ENCODE measurements at regions not wholly inside any gene's neighbourhood (a gene's known extent, or its start where the extent isn't known, plus 50 kb on each side); places are given as distances from the start of the nearest gene placed in this dataset.

GRCh38 chr7:94274828-94275227, 119.9 kb upstream of the COL1A2 start:
- no peaks in the 10 kb centered on the region for H3F3A ChIP-seq (ENCODE audit: low read length, unreplicated experiment)
- DNase-seq (no peak), ATAC-seq (no peak)
- no peaks in the 10 kb centered on the region for H3K4me1 ChIP-seq (ENCODE audit: insufficient read depth, low read length)
- H3K79me2 ChIP-seq (ENCODE audit: low read length) = no peaks in the 10 kb centered on the region
- H2AFZ ChIP-seq (ENCODE audit: low read length) = no peak overlapping the region
- no peak overlapping the region for H3K4me2 ChIP-seq (ENCODE audit: low read length)
- no peaks in the 10 kb centered on the region for H4K20me1 ChIP-seq (ENCODE audit: low read length)
- ChIA-PET CTCF (no interaction called here), POLR2A (ENCODE audit: unreplicated experiment) (no interaction called here)
- TF ChIP-seq EZH2 (IDR thresholded peaks at IDR 0.05; ENCODE audit: low read length, unreplicated experiment) = no peak
- no peak for TF ChIP-seq EZH2phosphoT487 (IDR thresholded peaks at IDR 0.05; ENCODE audit: borderline replicate concordance, low read length)
- TF ChIP-seq CTCF (conservative IDR thresholded peaks at IDR 0.05; ENCODE audit: low read depth, low read length) = no peak
- H3K27ac ChIP-seq (ENCODE audit: low read length) = no peak overlapping the region
- H3K27me3 ChIP-seq (ENCODE audit: low read length) = peaks cover 24% of the 10 kb centered on the region; the same call in 1 of the 2 replicates
- no peaks in the 10 kb centered on the region for H3K9me2 ChIP-seq (replicated peaks; ENCODE audit: low read length)
- intact Hi-C loops (cut with micrococcal nuclease) = loop anchor here (5.0 kb wide), 2 partner anchors 168 to 653 kb away; no protein-coding TSS in a partner anchor
- no TSS peak for BruUV-seq (replicated peaks)
- no peak overlapping the region for H3K9ac ChIP-seq (ENCODE audit: low read length)
- H3K4me3 ChIP-seq (ENCODE audit: low read length) = no peak overlapping the region
- H3K36me3 ChIP-seq (ENCODE audit: low read depth, low read length) = no peaks in the 10 kb centered on the region
- no peaks in the 10 kb centered on the region for H3K9me3 ChIP-seq (ENCODE audit: low read length)

GRCh38 chr7:94276027-94276426, 118.7 kb upstream of the COL1A2 start:
- no peak for ATAC-seq
- intact Hi-C loops (cut with micrococcal nuclease) = loop anchor here (1.0 to 5.0 kb wide), 6 partner anchors 169 to 654 kb away; partner anchors contain the start of gene TFPI2

More at GRCh38 chr7:94276027-94276426, 118.7 kb upstream of the COL1A2 start:
- H3K4me3 ChIP-seq (ENCODE audit: low read length) = no peak overlapping the region
- H3K36me3 ChIP-seq (ENCODE audit: low read depth, low read length) = no peaks in the 10 kb centered on the region
- H3K27me3 ChIP-seq (ENCODE audit: low read length) = peaks cover 30% of the 10 kb centered on the region; the same call in 1 of the 2 replicates
- H3K79me2 ChIP-seq (ENCODE audit: low read length) = no peaks in the 10 kb centered on the region
- DNase-seq = no peak
- H3K4me1 ChIP-seq (ENCODE audit: insufficient read depth, low read length) = no peaks in the 10 kb centered on the region
- H3F3A ChIP-seq (ENCODE audit: low read length, unreplicated experiment) = no peaks in the 10 kb centered on the region
- H3K9me3 ChIP-seq (ENCODE audit: low read length) = no peaks in the 10 kb centered on the region
- BruUV-seq (replicated peaks) = no TSS peak
- H3K9ac ChIP-seq (ENCODE audit: low read length) = no peak overlapping the region
- no peak overlapping the region for H3K4me2 ChIP-seq (ENCODE audit: low read length)
- H2AFZ ChIP-seq (ENCODE audit: low read length) = no peak overlapping the region
- ChIA-PET POLR2A (ENCODE audit: unreplicated experiment) (no interaction called here), CTCF (no interaction called here)
- no peak overlapping the region for H3K27ac ChIP-seq (ENCODE audit: low read length)
- H4K20me1 ChIP-seq (ENCODE audit: low read length) = no peaks in the 10 kb centered on the region
- TF ChIP-seq EZH2 (IDR thresholded peaks at IDR 0.05; ENCODE audit: low read length, unreplicated experiment) = no peak
- TF ChIP-seq CTCF (conservative IDR thresholded peaks at IDR 0.05; ENCODE audit: low read depth, low read length) = no peak
- TF ChIP-seq EZH2phosphoT487 (IDR thresholded peaks at IDR 0.05; ENCODE audit: borderline replicate concordance, low read length) = no peak
- H3K9me2 ChIP-seq (replicated peaks; ENCODE audit: low read length) = no peaks in the 10 kb centered on the region
